ENCODE measurements at regions not wholly inside any gene's neighbourhood (a gene's known extent, or its start where the extent isn't known, plus 50 kb on each side); places are given as distances from the start of the nearest gene placed in this dataset.
A peak's percentile ranks its signal among the peaks of the same experiment; 100 is the strongest.

DNA sequence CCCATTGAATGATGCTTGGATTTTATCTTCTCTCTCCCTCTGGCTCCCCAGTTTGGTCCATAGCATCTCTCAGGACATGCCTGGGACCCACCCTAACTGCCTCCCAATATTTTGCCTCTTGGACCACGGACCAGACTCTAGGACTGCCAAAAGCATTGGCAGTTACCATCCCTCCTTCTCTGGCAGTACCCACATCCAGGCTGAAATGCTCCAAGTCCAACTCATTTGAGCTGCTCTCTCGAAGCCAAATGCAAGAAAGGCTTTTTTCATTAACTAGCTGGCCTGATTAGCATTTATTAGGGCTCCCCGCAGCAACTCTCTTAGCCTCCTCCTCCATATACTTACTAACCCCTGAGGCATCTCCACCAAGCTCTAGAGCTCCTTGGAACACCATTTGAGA, 140.0 kb upstream of the GRIK3 start:
- Mint-ChIP-seq H3K27me3 (peaks cover 20% of the 10 kb centered on the region), H3K4me3 (ENCODE audit: low read depth) (no peak overlapping the region), H3K36me3 (ENCODE audit: insufficient read depth) (no peaks in the 10 kb centered on the region), H3K4me1 (ENCODE audit: low read depth) (no peaks in the 10 kb centered on the region), H3K9me3 (ENCODE audit: low read depth) (no peaks in the 10 kb centered on the region), H3K27ac (no peak overlapping the region)
- no peak for TF ChIP-seq CTCF (IDR thresholded peaks at IDR 0.05; ENCODE audit: unreplicated experiment)
- no peak for DNase-seq (ENCODE audit: low spot score, unreplicated experiment)

DNA sequence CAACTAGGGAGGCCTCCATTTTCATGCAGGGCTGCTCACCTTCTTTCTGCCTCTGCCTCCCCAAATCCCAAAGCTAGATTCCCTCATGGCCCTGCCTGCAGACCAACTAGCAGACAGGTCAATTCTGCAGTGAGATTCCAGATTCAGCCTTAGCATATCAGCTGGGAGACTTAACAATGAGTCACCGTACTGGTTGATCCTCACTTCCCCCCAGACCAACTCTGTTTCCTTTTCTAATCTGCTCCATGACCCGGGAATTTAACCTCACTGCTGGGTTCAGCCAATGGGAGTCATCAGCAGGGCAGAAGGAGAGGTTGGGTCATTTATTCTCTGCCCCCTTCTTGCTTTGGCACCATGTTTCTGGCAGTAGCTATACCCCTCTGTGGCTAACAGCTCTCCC, 140.6 kb upstream of the GRIK3 start:
- no peak overlapping the region for H3K27ac Mint-ChIP-seq
- peaks cover 20% of the 10 kb centered on the region for H3K27me3 Mint-ChIP-seq
- H3K4me3 Mint-ChIP-seq (ENCODE audit: low read depth) = no peak overlapping the region
- H3K9me3 Mint-ChIP-seq (ENCODE audit: low read depth) = no peaks in the 10 kb centered on the region
- DNase-seq (ENCODE audit: low spot score, unreplicated experiment) = no peak
- no peaks in the 10 kb centered on the region for H3K36me3 Mint-ChIP-seq (ENCODE audit: insufficient read depth)
- TF ChIP-seq CTCF (IDR thresholded peaks at IDR 0.05; ENCODE audit: unreplicated experiment) = no peak
- no peaks in the 10 kb centered on the region for H3K4me1 Mint-ChIP-seq (ENCODE audit: low read depth)

- Mint-ChIP-seq H3K36me3 (ENCODE audit: insufficient read depth) (no peaks in the 10 kb centered on the region), H3K4me3 (ENCODE audit: low read depth) (no peak overlapping the region), H3K27ac (no peak overlapping the region), H3K9me3 (ENCODE audit: low read depth) (no peaks in the 10 kb centered on the region), H3K27me3 (peaks cover 17% of the 10 kb centered on the region), H3K4me1 (ENCODE audit: low read depth) (no peaks in the 10 kb centered on the region)
- TF ChIP-seq CTCF (IDR thresholded peaks at IDR 0.05; ENCODE audit: unreplicated experiment) = no peak
- no peak for DNase-seq (ENCODE audit: low spot score, unreplicated experiment)
Observed at GRCh38 chr1:37175666-37176215, 141.4 kb upstream of the GRIK3 start.

- DNase-seq (ENCODE audit: low spot score, unreplicated experiment) = no peak
- Mint-ChIP-seq H3K4me1 (ENCODE audit: low read depth) (no peaks in the 10 kb centered on the region), H3K4me3 (ENCODE audit: low read depth) (no peak overlapping the region), H3K9me3 (ENCODE audit: low read depth) (no peaks in the 10 kb centered on the region), H3K36me3 (ENCODE audit: insufficient read depth) (no peaks in the 10 kb centered on the region), H3K27ac (no peak overlapping the region), H3K27me3 (peaks cover 14% of the 10 kb centered on the region)
- no peak for TF ChIP-seq CTCF (IDR thresholded peaks at IDR 0.05; ENCODE audit: unreplicated experiment)
Observed at GRCh38 chr1:37176269-37176668, 142.0 kb upstream of the GRIK3 start.

- no peak overlapping the region for H3K4me3 Mint-ChIP-seq (ENCODE audit: low read depth)
- peaks cover 14% of the 10 kb centered on the region for H3K27me3 Mint-ChIP-seq
- DNase-seq (ENCODE audit: low spot score, unreplicated experiment) = no peak
- H3K4me1 Mint-ChIP-seq (ENCODE audit: low read depth) = no peaks in the 10 kb centered on the region
- TF ChIP-seq CTCF (IDR thresholded peaks at IDR 0.05; ENCODE audit: unreplicated experiment) = peak; percentile 53
- H3K27ac Mint-ChIP-seq = no peak overlapping the region
- H3K9me3 Mint-ChIP-seq (ENCODE audit: low read depth) = no peaks in the 10 kb centered on the region
- H3K36me3 Mint-ChIP-seq (ENCODE audit: insufficient read depth) = no peaks in the 10 kb centered on the region
Observed at GRCh38 chr1:37177230-37177864, 143.0 kb upstream of the GRIK3 start.
